Stimulated activated CD4-positive, alpha-beta T cell treated with anti-CD3 and anti-CD28 coated beads, TNF-alpha, amount 100 ng/mL, for 24 hours (primary cell): ENCODE measurements at regions not wholly inside any gene's neighbourhood (a gene's known extent, or its start where the extent isn't known, plus 50 kb on each side); places are given as distances from the start of the nearest gene placed in this dataset.

Source experiments
- DNase-seq, 3 experiments: peaks; one replicate each; pipeline ENCODE4 v3.0.0-alpha.2; 2020; ENCODE audit warnings: low read depth in 3 of 3

GRCh38 chr20:60064554-60065196 is 106.5 kb downstream of the CDH26 start:
- DNase-seq, result no peak

GRCh38 chr20:60065741-60066437 is 107.7 kb downstream of the CDH26 start:
- no peak for DNase-seq

GRCh38 chr20:60066438-60066823 is 108.2 kb downstream of the CDH26 start:
- no peak for DNase-seq

GRCh38 chr20:60068509-60068908 is 110.3 kb downstream of the CDH26 start:
- no peak for DNase-seq

- DNase-seq, result no peak
Observed at GRCh38 chr20:60069656-60070055, 111.4 kb downstream of the CDH26 start.

GRCh38 chr20:60070791-60071190 is 112.6 kb downstream of the CDH26 start:
- no peak for DNase-seq

GRCh38 chr20:60071965-60072364 is 113.7 kb downstream of the CDH26 start:
- DNase-seq, result no peak

GRCh38 chr20:60073086-60073485 is 114.9 kb downstream of the CDH26 start:
- DNase-seq, result no peak

- DNase-seq, result no peak
Observed at GRCh38 chr20:60073504-60073903, 115.3 kb downstream of the CDH26 start.

- DNase-seq, result no peak
Observed at GRCh38 chr20:60074276-60074675, 116.1 kb downstream of the CDH26 start.

- DNase-seq, result no peak
Observed at GRCh38 chr20:60078351-60079250, 120.4 kb downstream of the CDH26 start.

GRCh38 chr20:60080401-60080800 is 122.2 kb downstream of the CDH26 start:
- no peak for DNase-seq

GRCh38 chr20:60085551-60086132 is 127.4 kb downstream of the CDH26 start:
- DNase-seq, result no peak

GRCh38 chr20:60086821-60087562 is 128.8 kb downstream of the CDH26 start:
- no peak for DNase-seq

GRCh38 chr20:60087563-60088105 is 129.4 kb downstream of the CDH26 start:
- no peak for DNase-seq

- no peak for DNase-seq
Observed at GRCh38 chr20:60088236-60088635, 130.0 kb downstream of the CDH26 start.

- DNase-seq, result no peak
Observed at GRCh38 chr20:60090631-60091030, 132.4 kb downstream of the CDH26 start.

GRCh38 chr20:60091305-60091704 is 133.1 kb downstream of the CDH26 start:
- DNase-seq, result no peak

- DNase-seq, result no peak
Observed at GRCh38 chr20:60091861-60092260, 133.6 kb downstream of the CDH26 start.

- no peak for DNase-seq
Observed at GRCh38 chr20:60092729-60093128, 134.5 kb downstream of the CDH26 start.

- no peak for DNase-seq
Observed at GRCh38 chr20:60095456-60095855, 137.2 kb downstream of the CDH26 start.
